Activated CD8-positive, alpha-beta T cell treated with anti-CD3 and anti-CD28 coated beads for 36 hours (primary cell): ENCODE measurements at regions not wholly inside any gene's neighbourhood (a gene's known extent, or its start where the extent isn't known, plus 50 kb on each side); places are given as distances from the start of the nearest gene placed in this dataset.

Experiments used
- ATAC-seq: fragments of 200-7000 bp; cut with Tn5 transposase; one replicate; pipeline ENCODE4 v1.10.0; 2021; ENCODE audit warnings: mild to moderate bottlenecking, moderate library complexity
- CTCF ChIA-PET: fragments of 350-600 bp; sonication (Branson Sonifier 250); formaldehyde crosslinking; loops from one replicate; lab custom pipeline; 2021; ENCODE audit warnings: antibody characterized with exemption; lab: Charles Lee
- POLR2A ChIA-PET: fragments of 350-600 bp; sonication (Branson Sonifier 250); formaldehyde crosslinking; loops from one replicate; lab custom pipeline; 2021; ENCODE audit warnings: antibody characterized with exemption; lab: Charles Lee
- DNase-seq: peaks from one replicate; pipeline ENCODE4 v3.0.0-alpha.2; 2020
- H3K27ac Mint-ChIP-seq: one replicate; pipeline ENCODE4 v1.8.0; 2021; ENCODE audit warnings: mild to moderate bottlenecking, mixed read lengths
- H3K27me3 Mint-ChIP-seq: one replicate; pipeline ENCODE4 v1.8.0; 2021; ENCODE audit warnings: mixed read lengths
- H3K36me3 Mint-ChIP-seq: one replicate; pipeline ENCODE4 v1.8.0; 2021; ENCODE audit warnings: low read depth, mixed read lengths
- H3K4me1 Mint-ChIP-seq: one replicate; pipeline ENCODE4 v1.8.0; 2021; ENCODE audit warnings: low read depth, mixed read lengths
- H3K4me3 Mint-ChIP-seq: one replicate; pipeline ENCODE4 v1.8.0; 2021; ENCODE audit warnings: mild to moderate bottlenecking, moderate library complexity, mixed read lengths
- H3K9me3 Mint-ChIP-seq: one replicate; pipeline ENCODE4 v1.8.0; 2021; ENCODE audit warnings: mixed read lengths
- CTCF ChIP-seq: fragments of 200-600 bp; IDR thresholded peaks from one replicate; pipeline ENCODE4 v1.8.0; 2022; ENCODE audit warnings: antibody characterized with exemption, mild to moderate bottlenecking
- intact Hi-C: fragments of 100-400 bp; cut with micrococcal nuclease; formaldehyde crosslinking; loops from one replicate; pipeline ENCODE4 v1.10.0; 2022

GRCh38 chr2:123917241-123917640, 107.8 kb upstream of the CNTNAP5 start:
- Mint-ChIP-seq H3K4me1 (no peaks in the 10 kb centered on the region), H3K4me3 (no peak overlapping the region), H3K36me3 (no peaks in the 10 kb centered on the region), H3K27me3 (no peaks in the 10 kb centered on the region), H3K27ac (no peak overlapping the region), H3K9me3 (no peaks in the 10 kb centered on the region)
- TF ChIP-seq CTCF: no peak
- CTCF ChIA-PET: interaction anchor here (1.3 kb wide), 1 partner anchor 19 kb away, joined by 3 read pairs; no protein-coding TSS in a partner anchor
- POLR2A ChIA-PET: no interaction called here
- intact Hi-C loops: no loop called here
- ATAC-seq: no peak
- no peak for DNase-seq

- no peaks in the 10 kb centered on the region for H3K4me1 Mint-ChIP-seq
- peaks cover 9% of the 10 kb centered on the region for H3K9me3 Mint-ChIP-seq
- ChIA-PET CTCF (no interaction called here), POLR2A (no interaction called here)
- intact Hi-C loops: no loop called here
- H3K36me3 Mint-ChIP-seq: no peaks in the 10 kb centered on the region
- no peak overlapping the region for H3K27ac Mint-ChIP-seq
- ATAC-seq (no peak), DNase-seq (no peak)
- H3K27me3 Mint-ChIP-seq: no peaks in the 10 kb centered on the region
- no peak for TF ChIP-seq CTCF
- H3K4me3 Mint-ChIP-seq: no peak overlapping the region
Measured at GRCh38 chr2:123928358-123928757, 96.7 kb upstream of the CNTNAP5 start.

- no peak for TF ChIP-seq CTCF
- ChIA-PET CTCF (interaction anchor here (1.2 kb wide), 1 partner anchor 18 kb away, joined by 3 read pairs; no protein-coding TSS in a partner anchor), POLR2A (no interaction called here)
- no peak for DNase-seq
- ATAC-seq: no peak
- Mint-ChIP-seq H3K4me3 (no peak overlapping the region), H3K27me3 (no peaks in the 10 kb centered on the region), H3K36me3 (no peaks in the 10 kb centered on the region), H3K27ac (no peak overlapping the region), H3K4me1 (no peaks in the 10 kb centered on the region), H3K9me3 (peaks cover 7% of the 10 kb centered on the region)
- intact Hi-C loops: no loop called here
Measured at GRCh38 chr2:123935405-123935804, 89.7 kb upstream of the CNTNAP5 start.

GRCh38 chr2:123953846-123954245, 71.2 kb upstream of the CNTNAP5 start:
- no peaks in the 10 kb centered on the region for H3K4me1 Mint-ChIP-seq
- no peaks in the 10 kb centered on the region for H3K36me3 Mint-ChIP-seq
- no peak overlapping the region for H3K27ac Mint-ChIP-seq
- no peak for DNase-seq
- intact Hi-C loops: no loop called here
- peaks cover 8% of the 10 kb centered on the region for H3K9me3 Mint-ChIP-seq
- TF ChIP-seq CTCF: no peak
- no peak overlapping the region for H3K4me3 Mint-ChIP-seq
- ChIA-PET CTCF (no interaction called here), POLR2A (no interaction called here)
- no peak for ATAC-seq
- H3K27me3 Mint-ChIP-seq: no peaks in the 10 kb centered on the region

- TF ChIP-seq CTCF: no peak
- DNase-seq (no peak), ATAC-seq (no peak)
- CTCF ChIA-PET: interaction anchor here (1.0 kb wide), 1 partner anchor 14 kb away, joined by 3 read pairs; no protein-coding TSS in a partner anchor
- intact Hi-C loops: no loop called here
- Mint-ChIP-seq H3K36me3 (no peaks in the 10 kb centered on the region), H3K27ac (no peak overlapping the region), H3K4me3 (no peak overlapping the region), H3K27me3 (no peaks in the 10 kb centered on the region), H3K9me3 (peaks cover 4% of the 10 kb centered on the region), H3K4me1 (no peaks in the 10 kb centered on the region)
- POLR2A ChIA-PET: no interaction called here
Measured at GRCh38 chr2:123958011-123958410, 67.1 kb upstream of the CNTNAP5 start.
